Retinal pigment epithelial cell (primary cell): ENCODE measurements at regions not wholly inside any gene's neighbourhood (a gene's known extent, or its start where the extent isn't known, plus 50 kb on each side); places are given as distances from the start of the nearest gene placed in this dataset.

Experiments
- DNase-seq: peaks from one replicate; pipeline ENCODE4 v3.0.0-alpha.2; 2010; ENCODE audit warnings: low read depth
- H3K4me3 ChIP-seq: 2 replicates; pipeline ENCODE4 v1.5.1; 2011; ENCODE audit warnings: mild to moderate bottlenecking, low read length, control low read depth, moderate library complexity
- TF ChIP-seq, protein P1 (sequence below): conservative IDR thresholded peaks from 2 replicates; pipeline ENCODE4 v1.5.1; 2011; ENCODE audit warnings: low read depth, low read length, control low read depth, inconsistent platforms

DNA sequence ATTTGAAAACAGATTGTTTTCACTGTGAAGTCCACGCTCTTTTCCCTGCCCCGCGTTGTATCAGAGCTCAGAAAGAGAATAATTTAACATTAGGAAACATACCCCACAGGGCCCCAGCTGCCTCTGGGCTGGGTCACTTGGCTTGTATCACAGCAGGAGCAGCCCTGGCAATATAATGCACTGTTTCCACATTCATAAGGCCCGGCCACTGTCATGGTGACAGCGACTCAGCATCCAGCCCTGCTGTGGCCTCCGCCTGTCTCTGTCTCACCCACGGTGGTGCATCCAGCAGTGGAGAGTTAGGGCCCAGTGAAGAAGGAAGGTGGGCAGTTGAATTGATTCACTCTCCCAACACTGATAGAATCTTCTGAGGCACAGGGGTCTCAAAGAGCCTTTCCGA lies 188.9 kb downstream of the NSG2 start:
- H3K4me3 ChIP-seq, result no peak overlapping the region
- no peak for DNase-seq
- TF ChIP-seq, protein P1, sequence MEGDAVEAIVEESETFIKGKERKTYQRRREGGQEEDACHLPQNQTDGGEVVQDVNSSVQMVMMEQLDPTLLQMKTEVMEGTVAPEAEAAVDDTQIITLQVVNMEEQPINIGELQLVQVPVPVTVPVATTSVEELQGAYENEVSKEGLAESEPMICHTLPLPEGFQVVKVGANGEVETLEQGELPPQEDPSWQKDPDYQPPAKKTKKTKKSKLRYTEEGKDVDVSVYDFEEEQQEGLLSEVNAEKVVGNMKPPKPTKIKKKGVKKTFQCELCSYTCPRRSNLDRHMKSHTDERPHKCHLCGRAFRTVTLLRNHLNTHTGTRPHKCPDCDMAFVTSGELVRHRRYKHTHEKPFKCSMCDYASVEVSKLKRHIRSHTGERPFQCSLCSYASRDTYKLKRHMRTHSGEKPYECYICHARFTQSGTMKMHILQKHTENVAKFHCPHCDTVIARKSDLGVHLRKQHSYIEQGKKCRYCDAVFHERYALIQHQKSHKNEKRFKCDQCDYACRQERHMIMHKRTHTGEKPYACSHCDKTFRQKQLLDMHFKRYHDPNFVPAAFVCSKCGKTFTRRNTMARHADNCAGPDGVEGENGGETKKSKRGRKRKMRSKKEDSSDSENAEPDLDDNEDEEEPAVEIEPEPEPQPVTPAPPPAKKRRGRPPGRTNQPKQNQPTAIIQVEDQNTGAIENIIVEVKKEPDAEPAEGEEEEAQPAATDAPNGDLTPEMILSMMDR, result no peak

DNA sequence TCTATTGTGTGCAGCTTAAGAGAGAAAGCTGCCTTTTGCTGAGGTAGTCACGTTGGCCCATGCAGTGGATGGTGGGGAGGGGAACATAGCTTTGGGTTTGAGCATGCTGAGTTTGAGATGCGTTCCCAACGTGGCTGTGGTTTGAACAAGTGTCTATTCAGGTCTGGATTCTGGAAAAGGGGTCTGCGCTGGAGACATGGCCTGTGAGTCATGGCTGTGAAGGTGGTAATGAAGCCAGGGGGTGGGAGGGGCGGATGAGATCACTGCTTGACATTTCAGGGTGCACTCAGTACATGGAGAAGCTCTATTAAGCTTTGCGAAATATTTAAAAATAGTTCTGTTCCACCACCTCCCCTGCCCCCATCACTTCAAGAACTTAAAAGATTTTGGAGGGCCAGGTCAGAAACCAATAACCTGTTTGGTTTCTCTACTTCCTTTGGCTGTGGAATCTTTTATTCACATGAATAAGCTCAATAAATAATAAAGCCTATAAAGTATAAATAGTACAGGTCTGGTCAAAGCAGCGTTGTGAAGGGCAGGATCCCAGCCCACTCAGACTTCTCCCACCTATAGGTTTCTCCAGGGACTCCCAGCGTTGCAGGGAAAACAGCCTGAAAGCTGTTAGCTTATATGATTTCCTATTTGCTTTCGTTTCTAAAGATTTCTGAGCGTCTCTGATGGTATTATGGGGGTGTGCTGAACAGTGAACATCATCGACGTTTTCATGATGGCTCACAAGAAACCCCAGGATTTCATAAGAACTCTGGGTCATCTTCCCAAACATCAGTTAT lies 189.9 kb downstream of the NSG2 start:
- no peak for DNase-seq
- TF ChIP-seq, protein P1, result no peak

DNA sequence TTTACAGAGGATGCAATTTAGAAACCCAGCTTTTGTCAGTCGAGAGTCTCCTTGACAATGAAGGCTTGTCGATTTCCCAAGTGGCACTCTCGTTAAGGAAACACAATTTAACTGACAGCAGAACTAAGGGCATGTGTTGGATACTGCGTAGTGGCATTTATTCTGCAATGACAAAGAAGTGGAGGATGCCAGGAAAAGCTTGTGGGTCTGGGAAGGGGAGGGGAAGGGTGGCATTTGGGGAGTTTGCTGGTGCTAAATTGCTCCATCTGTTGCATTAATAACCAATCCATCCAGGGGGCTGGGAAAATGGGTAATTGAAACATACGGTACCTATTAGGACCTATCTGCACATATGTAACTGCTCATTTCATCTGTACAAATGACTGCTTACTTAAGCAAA lies 190.6 kb downstream of the NSG2 start:
- TF ChIP-seq, protein P1, result no peak
- no peak overlapping the region for H3K4me3 ChIP-seq
- no peak for DNase-seq

More for the DNA sequence above, 189.9 kb downstream of the NSG2 start:
- no peak overlapping the region for H3K4me3 ChIP-seq

DNA sequence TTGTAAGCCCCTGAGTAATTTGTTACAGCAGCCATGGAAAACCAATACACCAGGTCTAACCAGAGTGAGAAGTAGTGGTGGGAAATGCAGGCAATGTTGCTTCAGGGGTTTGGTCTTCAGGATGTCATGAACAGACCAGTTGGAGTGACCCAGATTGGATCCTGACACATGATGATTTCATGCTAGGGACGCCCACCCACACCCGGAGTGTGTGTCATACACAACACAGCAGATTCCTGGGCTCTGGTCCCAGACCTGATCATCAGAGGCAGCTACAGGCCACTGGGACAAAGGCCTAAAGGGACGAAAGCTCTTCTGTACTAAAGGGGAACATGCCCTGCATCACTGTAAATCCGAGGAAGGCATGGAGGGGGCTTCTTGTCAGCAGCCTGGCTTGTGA lies 194.2 kb downstream of the NSG2 start:
- TF ChIP-seq, protein P1, result no peak
- no peak overlapping the region for H3K4me3 ChIP-seq
- DNase-seq, result no peak

DNA sequence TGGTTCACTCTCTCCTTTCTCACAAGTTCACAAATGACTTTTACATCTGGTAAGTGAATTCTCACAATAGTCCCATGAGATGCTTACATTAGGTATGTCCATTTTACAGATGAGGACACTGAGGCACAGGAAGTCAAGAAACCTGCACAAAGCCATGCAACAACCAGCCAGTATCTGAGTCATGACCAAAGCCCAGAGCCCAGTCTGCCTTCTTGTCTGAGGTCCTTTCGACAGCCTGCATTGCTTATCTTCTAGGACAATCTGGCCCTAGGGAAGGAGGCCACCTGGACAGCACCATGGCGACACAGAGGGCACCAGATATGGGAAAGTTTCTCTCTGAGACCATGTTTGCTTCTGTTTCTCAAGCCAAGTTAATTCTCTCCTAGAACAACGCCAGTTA lies 197.1 kb downstream of the NSG2 start:
- H3K4me3 ChIP-seq, result no peak overlapping the region
- TF ChIP-seq, protein P1, result no peak
- no peak for DNase-seq

- DNase-seq, result no peak
- no peak overlapping the region for H3K4me3 ChIP-seq
- TF ChIP-seq, protein P1, result no peak
Observed at GRCh38 chr5:174243904-174244303, 198.4 kb downstream of the NSG2 start.

GRCh38 chr5:174245516-174246075 lies 200.1 kb downstream of the NSG2 start:
- TF ChIP-seq, protein P1, result no peak
- no peak for DNase-seq

More at GRCh38 chr5:174245516-174246075, 200.1 kb downstream of the NSG2 start:
- H3K4me3 ChIP-seq, result no peak overlapping the region
